ENCODE measurements at regions not wholly inside any gene's neighbourhood (a gene's known extent, or its start where the extent isn't known, plus 50 kb on each side); places are given as distances from the start of the nearest gene placed in this dataset.

- no peaks in the 10 kb centered on the region for H3K36me3 Mint-ChIP-seq (ENCODE audit: low read depth, unreplicated experiment)
- no peak for DNase-seq (ENCODE audit: low spot score)
- H3K4me1 Mint-ChIP-seq (ENCODE audit: unreplicated experiment), result no peaks in the 10 kb centered on the region
- no peaks in the 10 kb centered on the region for H3K9me3 Mint-ChIP-seq (ENCODE audit: unreplicated experiment)
- H3K27me3 Mint-ChIP-seq (ENCODE audit: unreplicated experiment), result peaks cover 7% of the 10 kb centered on the region
- no peak for TF ChIP-seq CTCF (IDR thresholded peaks at IDR 0.05; ENCODE audit: unreplicated experiment)
- no peak overlapping the region for H3K27ac Mint-ChIP-seq (ENCODE audit: unreplicated experiment)
- H3K4me3 Mint-ChIP-seq (ENCODE audit: unreplicated experiment), result no peak overlapping the region
These were observed 53.8 kb upstream of the TARDBP start for GRCh38 chr1:10958614-10959013.

GRCh38 chr1:10960411-10961299 is 51.8 kb upstream of the TARDBP start:
- no peaks in the 10 kb centered on the region for H3K36me3 Mint-ChIP-seq (ENCODE audit: low read depth, unreplicated experiment)
- peaks cover 4% of the 10 kb centered on the region for H3K4me1 Mint-ChIP-seq (ENCODE audit: unreplicated experiment)
- H3K4me3 Mint-ChIP-seq (ENCODE audit: unreplicated experiment), result no peak overlapping the region

GRCh38 chr1:10961300-10961833 is 51.1 kb upstream of the TARDBP start:
- Mint-ChIP-seq H3K4me3 (ENCODE audit: unreplicated experiment) (no peak overlapping the region), H3K9me3 (ENCODE audit: unreplicated experiment) (no peaks in the 10 kb centered on the region), H3K4me1 (ENCODE audit: unreplicated experiment) (peaks cover 10% of the 10 kb centered on the region), H3K27me3 (ENCODE audit: unreplicated experiment) (peaks cover 10% of the 10 kb centered on the region), H3K27ac (ENCODE audit: unreplicated experiment) (no peak overlapping the region), H3K36me3 (ENCODE audit: low read depth, unreplicated experiment) (no peaks in the 10 kb centered on the region)
- TF ChIP-seq CTCF (IDR thresholded peaks at IDR 0.05; ENCODE audit: unreplicated experiment), result peak; percentile 28
- no peak for DNase-seq (ENCODE audit: low spot score)

More at GRCh38 chr1:10960411-10961299, 51.8 kb upstream of the TARDBP start:
- TF ChIP-seq CTCF (IDR thresholded peaks at IDR 0.05; ENCODE audit: unreplicated experiment), result peak; percentile 94
- DNase-seq (ENCODE audit: low spot score), result peak; percentile 91
- H3K27ac Mint-ChIP-seq (ENCODE audit: unreplicated experiment), result no peak overlapping the region
- no peaks in the 10 kb centered on the region for H3K9me3 Mint-ChIP-seq (ENCODE audit: unreplicated experiment)
- H3K27me3 Mint-ChIP-seq (ENCODE audit: unreplicated experiment), result peaks cover 10% of the 10 kb centered on the region

- Mint-ChIP-seq H3K4me3 (ENCODE audit: unreplicated experiment) (no peak overlapping the region), H3K27ac (ENCODE audit: unreplicated experiment) (no peak overlapping the region), H3K36me3 (ENCODE audit: low read depth, unreplicated experiment) (no peaks in the 10 kb centered on the region), H3K9me3 (ENCODE audit: unreplicated experiment) (no peaks in the 10 kb centered on the region), H3K4me1 (ENCODE audit: unreplicated experiment) (peaks cover 13% of the 10 kb centered on the region), H3K27me3 (ENCODE audit: unreplicated experiment) (peaks cover 9% of the 10 kb centered on the region)
- DNase-seq (ENCODE audit: low spot score), result no peak
- no peak for TF ChIP-seq CTCF (IDR thresholded peaks at IDR 0.05; ENCODE audit: unreplicated experiment)
These were observed 50.0 kb upstream of the TARDBP start for GRCh38 chr1:10962483-10962882.

Data from endothelial cell (in vitro differentiated cells).